ENCODE measurements at regions not wholly inside any gene's neighbourhood (a gene's known extent, or its start where the extent isn't known, plus 50 kb on each side); places are given as distances from the start of the nearest gene placed in this dataset.

DNA sequence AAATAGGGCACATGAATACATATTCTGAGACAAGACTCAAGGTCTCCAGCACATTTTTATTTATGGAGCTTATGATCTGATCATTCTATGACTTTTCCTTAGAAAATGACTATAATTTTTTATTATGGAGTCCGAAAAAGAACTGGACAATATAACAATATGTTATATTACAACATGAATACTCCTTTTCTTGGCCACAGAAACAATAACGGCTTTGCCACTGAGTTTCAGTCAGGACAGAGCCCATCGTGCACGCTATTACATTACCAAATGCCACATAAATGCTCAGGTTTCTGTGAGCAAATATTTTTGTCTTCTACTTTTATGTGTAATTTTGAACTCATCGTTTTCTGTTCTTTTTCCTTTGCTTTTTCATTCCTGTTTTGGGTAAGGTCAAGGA lies 509.2 kb upstream of the ZEB2 start:
- H3K4me1 ChIP-seq (ENCODE audit: control insufficient read depth in 2 of 3, insufficient read depth in 2 of 3, low read depth in 1 of 3, low read length in 3 of 3) = no peaks in the 10 kb centered on the region
- no peak for DNase-seq
- no peak overlapping the region for H3K4me3 ChIP-seq (ENCODE audit: low read length in 3 of 3)
- intact Hi-C loops (cut with DNase I) = no loop called here
- H3K9me3 ChIP-seq (ENCODE audit: control insufficient read depth in 2 of 3, insufficient read depth in 1 of 3, low read length in 3 of 3) = no peaks in the 10 kb centered on the region
- H3K27ac ChIP-seq (ENCODE audit: low read depth in 2 of 2, low read length in 2 of 2) = no peak overlapping the region
- no peaks in the 10 kb centered on the region for H3K27me3 ChIP-seq (ENCODE audit: control insufficient read depth, insufficient read depth, low read length)
- TF ChIP-seq, protein P1, sequence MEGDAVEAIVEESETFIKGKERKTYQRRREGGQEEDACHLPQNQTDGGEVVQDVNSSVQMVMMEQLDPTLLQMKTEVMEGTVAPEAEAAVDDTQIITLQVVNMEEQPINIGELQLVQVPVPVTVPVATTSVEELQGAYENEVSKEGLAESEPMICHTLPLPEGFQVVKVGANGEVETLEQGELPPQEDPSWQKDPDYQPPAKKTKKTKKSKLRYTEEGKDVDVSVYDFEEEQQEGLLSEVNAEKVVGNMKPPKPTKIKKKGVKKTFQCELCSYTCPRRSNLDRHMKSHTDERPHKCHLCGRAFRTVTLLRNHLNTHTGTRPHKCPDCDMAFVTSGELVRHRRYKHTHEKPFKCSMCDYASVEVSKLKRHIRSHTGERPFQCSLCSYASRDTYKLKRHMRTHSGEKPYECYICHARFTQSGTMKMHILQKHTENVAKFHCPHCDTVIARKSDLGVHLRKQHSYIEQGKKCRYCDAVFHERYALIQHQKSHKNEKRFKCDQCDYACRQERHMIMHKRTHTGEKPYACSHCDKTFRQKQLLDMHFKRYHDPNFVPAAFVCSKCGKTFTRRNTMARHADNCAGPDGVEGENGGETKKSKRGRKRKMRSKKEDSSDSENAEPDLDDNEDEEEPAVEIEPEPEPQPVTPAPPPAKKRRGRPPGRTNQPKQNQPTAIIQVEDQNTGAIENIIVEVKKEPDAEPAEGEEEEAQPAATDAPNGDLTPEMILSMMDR (IDR thresholded peaks at IDR 0.05; ENCODE audit: borderline replicate concordance, extremely low read depth, insufficient read depth) = no peak
- H3K36me3 ChIP-seq (ENCODE audit: control insufficient read depth in 2 of 3, insufficient read depth in 3 of 3, low read length in 3 of 3) = no peaks in the 10 kb centered on the region
- H3K9ac ChIP-seq (ENCODE audit: low read length in 3 of 3) = no peak overlapping the region
- no peak for FAIRE-seq

DNA sequence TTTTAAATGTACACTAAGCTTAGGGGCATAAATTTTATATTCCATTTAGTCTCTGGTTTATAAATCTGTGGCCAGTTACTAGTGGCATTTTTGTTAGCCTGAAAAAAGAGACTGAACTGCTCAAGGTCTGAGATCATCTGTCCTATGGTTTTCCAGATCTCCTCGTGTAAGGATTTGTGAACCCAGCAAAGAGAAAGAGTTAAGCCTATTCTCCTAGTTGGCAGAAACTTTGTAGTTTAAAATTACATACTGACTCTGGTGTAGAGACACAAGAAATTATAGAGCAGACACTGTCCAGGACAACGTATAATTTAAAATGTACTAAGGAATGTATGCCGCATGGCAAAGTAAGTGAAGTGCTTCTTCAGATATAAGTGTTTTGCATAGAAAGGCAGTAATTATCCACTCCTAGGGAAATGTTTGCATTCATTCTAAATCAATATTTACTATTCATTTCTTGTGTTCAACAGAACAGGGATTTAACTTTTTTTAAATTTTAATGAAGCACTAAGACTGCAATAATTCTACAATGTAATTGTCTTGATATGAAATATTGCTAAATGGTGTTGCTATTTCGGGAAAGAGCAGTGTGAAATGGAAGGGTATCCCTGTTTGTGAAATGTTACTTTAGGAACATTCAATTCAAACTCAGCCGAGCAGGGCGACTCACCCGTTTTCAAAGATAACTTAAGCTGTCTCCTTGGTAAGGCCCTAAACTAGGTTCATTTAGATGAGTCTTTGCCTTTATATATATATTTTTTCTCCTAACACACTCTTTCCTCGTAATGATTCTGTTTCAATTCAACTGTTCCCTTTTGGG lies 508.4 kb upstream of the ZEB2 start:
- no peaks in the 10 kb centered on the region for H3K27me3 ChIP-seq (ENCODE audit: control insufficient read depth, insufficient read depth, low read length)
- no peak overlapping the region for H3K9ac ChIP-seq (ENCODE audit: low read length in 3 of 3)
- no peaks in the 10 kb centered on the region for H3K4me1 ChIP-seq (ENCODE audit: control insufficient read depth in 2 of 3, insufficient read depth in 2 of 3, low read depth in 1 of 3, low read length in 3 of 3)
- DNase-seq (no peak), FAIRE-seq (no peak)
- H3K9me3 ChIP-seq (ENCODE audit: control insufficient read depth in 2 of 3, insufficient read depth in 1 of 3, low read length in 3 of 3) = no peaks in the 10 kb centered on the region
- no peak overlapping the region for H3K4me3 ChIP-seq (ENCODE audit: low read length in 3 of 3)
- TF ChIP-seq, protein P1 (IDR thresholded peaks at IDR 0.05; ENCODE audit: borderline replicate concordance, extremely low read depth, insufficient read depth) = no peak
- no peaks in the 10 kb centered on the region for H3K36me3 ChIP-seq (ENCODE audit: control insufficient read depth in 2 of 3, insufficient read depth in 3 of 3, low read length in 3 of 3)
- no peak overlapping the region for H3K27ac ChIP-seq (ENCODE audit: low read depth in 2 of 2, low read length in 2 of 2)
- intact Hi-C loops (cut with DNase I) = no loop called here

DNA sequence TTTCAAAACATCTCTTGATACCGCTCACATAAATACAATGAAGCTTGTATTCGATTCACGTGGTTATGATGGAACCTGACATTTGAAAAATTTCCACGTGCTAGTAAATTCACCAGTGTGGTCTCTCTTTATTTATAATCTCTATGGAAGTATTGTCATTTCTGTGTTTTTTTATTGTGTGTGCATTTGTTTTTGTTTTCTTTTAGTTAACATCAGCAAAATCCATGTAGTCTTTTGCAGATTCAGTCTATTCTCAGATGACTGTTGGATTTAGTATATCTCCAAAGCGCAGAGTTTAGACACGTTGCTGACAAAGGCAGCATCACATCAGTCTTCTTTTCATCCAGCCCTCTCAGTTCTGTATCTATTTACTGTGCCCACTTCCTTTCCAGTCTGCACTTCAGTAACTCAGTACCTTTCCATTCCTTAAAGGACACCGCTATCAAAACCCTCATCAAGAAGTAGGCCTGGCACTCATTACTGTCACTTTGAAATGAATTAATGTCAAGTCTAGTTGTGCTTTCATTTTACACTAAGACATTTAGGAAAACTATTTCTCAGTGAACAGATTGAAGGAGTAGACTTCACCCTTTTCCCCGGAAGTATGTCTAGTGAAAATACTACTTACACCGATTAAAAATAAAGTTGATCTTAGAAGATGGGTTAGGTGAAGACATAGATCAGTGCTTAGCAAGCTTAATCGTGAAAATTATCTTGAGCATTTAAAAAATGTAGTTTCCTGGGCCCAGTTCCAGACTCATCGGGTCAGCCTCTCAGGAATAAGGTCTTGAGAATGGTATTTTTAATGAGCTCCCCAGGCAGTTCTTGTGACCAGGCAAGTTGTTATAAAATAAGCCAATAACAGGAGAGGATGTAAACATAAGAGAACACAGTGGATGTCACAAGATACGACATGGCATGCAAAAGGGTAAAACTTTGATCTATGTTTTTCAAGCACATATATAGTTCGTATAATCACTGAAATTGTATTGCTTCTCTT lies 506.8 kb upstream of the ZEB2 start:
- intact Hi-C loops (cut with DNase I) = no loop called here
- H3K4me1 ChIP-seq (ENCODE audit: control insufficient read depth in 2 of 3, insufficient read depth in 2 of 3, low read depth in 1 of 3, low read length in 3 of 3) = peaks cover 0 to 2% (median 0%) of the 10 kb centered on the region in 3 donors
- DNase-seq (no peak), FAIRE-seq (no peak)
- no peak overlapping the region for H3K9ac ChIP-seq (ENCODE audit: low read length in 3 of 3)
- no peaks in the 10 kb centered on the region for H3K36me3 ChIP-seq (ENCODE audit: control insufficient read depth in 2 of 3, insufficient read depth in 3 of 3, low read length in 3 of 3)
- no peaks in the 10 kb centered on the region for H3K9me3 ChIP-seq (ENCODE audit: control insufficient read depth in 2 of 3, insufficient read depth in 1 of 3, low read length in 3 of 3)
- H3K27me3 ChIP-seq (ENCODE audit: control insufficient read depth, insufficient read depth, low read length) = no peaks in the 10 kb centered on the region
- H3K27ac ChIP-seq (ENCODE audit: low read depth in 2 of 2, low read length in 2 of 2) = peak overlapping the region in 1 of 2 donors; percentile 63
- H3K4me3 ChIP-seq (ENCODE audit: low read length in 3 of 3) = peak overlapping the region in 2 of 3 donors; percentile 27 to 42
- TF ChIP-seq, protein P1 (IDR thresholded peaks at IDR 0.05; ENCODE audit: borderline replicate concordance, extremely low read depth, insufficient read depth) = no peak

All from kidney (tissue), 13 donors.